H9 (cell line): ENCODE measurements at regions not wholly inside any gene's neighbourhood (a gene's known extent, or its start where the extent isn't known, plus 50 kb on each side); places are given as distances from the start of the nearest gene placed in this dataset.

Experiments
- DNase-seq: peaks from one replicate; pipeline ENCODE4 v3.0.0-alpha.2; 2017
- H2AFZ ChIP-seq: one replicate; pipeline ENCODE4 v1.6.1; 2013; ENCODE audit warnings: mild to moderate bottlenecking, low read length, control low read depth, moderate library complexity
- H2AK5ac ChIP-seq: 2 replicates; pipeline ENCODE4 v1.6.1; 2013; ENCODE audit warnings: low read length, control low read depth, mixed read lengths; ENCODE audit not compliant: insufficient read length
- H2BK120ac ChIP-seq: one replicate; pipeline ENCODE4 v1.6.1; 2013; ENCODE audit warnings: low read depth, mild to moderate bottlenecking, low read length, control low read depth, inconsistent platforms; ENCODE audit not compliant: poor library complexity, severe bottlenecking
- H2BK12ac ChIP-seq: 2 replicates; pipeline ENCODE4 v1.6.1; 2013; ENCODE audit warnings: low read length, control low read depth, mixed read lengths, low read depth; ENCODE audit not compliant: insufficient read length
- H2BK15ac ChIP-seq: 2 replicates; pipeline ENCODE4 v1.6.1; 2013; ENCODE audit warnings: low read depth, low read length, control low read depth
- H2BK20ac ChIP-seq: one replicate; pipeline ENCODE4 v1.6.1; 2013; ENCODE audit warnings: low read depth, mild to moderate bottlenecking, low read length, control low read depth, inconsistent platforms; ENCODE audit not compliant: poor library complexity, severe bottlenecking
- H2BK5ac ChIP-seq: 2 replicates; pipeline ENCODE4 v1.6.1; 2013; ENCODE audit warnings: low read length, control low read depth, mixed read lengths; ENCODE audit not compliant: insufficient read length
- H3K14ac ChIP-seq: 2 replicates; pipeline ENCODE4 v1.6.1; 2013; ENCODE audit warnings: low read length, control low read depth; ENCODE audit not compliant: insufficient read depth
- H3K18ac ChIP-seq: 2 replicates; pipeline ENCODE4 v1.6.1; 2013; ENCODE audit warnings: low read depth, mild to moderate bottlenecking, mixed read lengths, low read length, control low read depth; ENCODE audit not compliant: insufficient read length
- H3K23ac ChIP-seq: 2 replicates; pipeline ENCODE4 v1.6.1; 2013; ENCODE audit warnings: low read length, control low read depth, mixed read lengths, low read depth; ENCODE audit not compliant: insufficient read length
- H3K23me2 ChIP-seq: 2 replicates; pipeline ENCODE4 v1.6.1; 2013; ENCODE audit warnings: low read depth, mild to moderate bottlenecking, mixed read lengths, low read length, control low read depth; ENCODE audit not compliant: insufficient read length, poor library complexity, severe bottlenecking
- H3K27ac ChIP-seq: 2 replicates; pipeline ENCODE4 v1.5.1; 2013; ENCODE audit warnings: low read length, control low read depth, mixed read lengths, low read depth; ENCODE audit not compliant: insufficient read length
- H3K27me3 ChIP-seq: 2 replicates; pipeline ENCODE4 v1.6.1; 2013; ENCODE audit warnings: low read length, control low read depth, inconsistent platforms; ENCODE audit not compliant: insufficient read depth
- H3K4ac ChIP-seq: 2 replicates; pipeline ENCODE4 v1.6.1; 2013; ENCODE audit warnings: low read depth, mild to moderate bottlenecking, control low read depth, inconsistent platforms, low read length, moderate library complexity
- H3K4me1 ChIP-seq: 2 replicates; pipeline ENCODE4 v1.6.1; 2013; ENCODE audit warnings: low read length, control low read depth, inconsistent platforms; ENCODE audit not compliant: insufficient read depth
- H3K4me2 ChIP-seq: 2 replicates; pipeline ENCODE4 v1.6.1; 2013; ENCODE audit warnings: low read length, control low read depth, mixed read lengths; ENCODE audit not compliant: insufficient read length, insufficient read depth
- H3K56ac ChIP-seq: 2 replicates; pipeline ENCODE4 v1.6.1; 2013; ENCODE audit warnings: low read depth, mild to moderate bottlenecking, mixed read lengths, low read length, control low read depth; ENCODE audit not compliant: insufficient read length
- H3K79me1 ChIP-seq: 2 replicates; pipeline ENCODE4 v1.6.1; 2013; ENCODE audit warnings: low read depth, mild to moderate bottlenecking, moderate library complexity, low read length, control low read depth, inconsistent platforms; ENCODE audit not compliant: insufficient read depth, poor library complexity, severe bottlenecking
- H3K79me2 ChIP-seq: 2 replicates; pipeline ENCODE4 v1.6.1; 2013; ENCODE audit warnings: low read length, control low read depth, inconsistent platforms; ENCODE audit not compliant: insufficient read depth
- H3K9ac ChIP-seq: 2 replicates; pipeline ENCODE4 v1.6.1; 2013; ENCODE audit warnings: low read length, control low read depth, mixed read lengths; ENCODE audit not compliant: insufficient read length; ENCODE audit errors: extremely low read depth
- H3K9me3 ChIP-seq: one replicate; pipeline ENCODE4 v1.6.1; 2013; ENCODE audit warnings: low read depth, low read length, inconsistent platforms; ENCODE audit not compliant: control insufficient read depth
- H3T11ph ChIP-seq: one replicate; pipeline ENCODE4 v1.6.1; 2013; ENCODE audit warnings: mild to moderate bottlenecking, low read length, control low read depth, inconsistent platforms
- H4K20me1 ChIP-seq: one replicate; pipeline ENCODE4 v1.6.1; 2013; ENCODE audit not compliant: control insufficient read depth, insufficient read length, insufficient read depth
- H4K5ac ChIP-seq: 2 replicates; pipeline ENCODE4 v1.6.1; 2013; ENCODE audit warnings: low read depth, mild to moderate bottlenecking, mixed read lengths, low read length, control low read depth; ENCODE audit not compliant: insufficient read length
- H4K8ac ChIP-seq: replicated peaks from 2 replicates; pipeline ENCODE4 v1.6.1; 2013; ENCODE audit warnings: low read length, control low read depth, mixed read lengths, low read depth; ENCODE audit not compliant: insufficient read length
- H4K91ac ChIP-seq: 2 replicates; pipeline ENCODE4 v1.6.1; 2013; ENCODE audit warnings: low read depth, mild to moderate bottlenecking, moderate library complexity, mixed read lengths, low read length, control low read depth; ENCODE audit not compliant: insufficient read length
- H3K27ac Mint-ChIP-seq, 3 experiments: 2 replicates in 2 of 3; 3 replicates in 1 of 3; pipeline ENCODE4 v1.8.0; 2020 to 2021; ENCODE audit warnings: mixed read lengths in 3 of 3, mild to moderate bottlenecking in 1 of 3, moderate library complexity in 1 of 3
- H3K27me3 Mint-ChIP-seq: 2 replicates; pipeline ENCODE4 v1.8.0; 2021; ENCODE audit warnings: low read depth, mild to moderate bottlenecking, moderate library complexity, mixed read lengths
- H3K36me3 Mint-ChIP-seq, 3 experiments: 2 replicates in 2 of 3; 3 replicates in 1 of 3; pipeline ENCODE4 v1.8.0; 2020 to 2021; ENCODE audit warnings: low read depth in 3 of 3, mixed read lengths in 3 of 3; ENCODE audit not compliant: insufficient read depth in 1 of 3
- H3K4me1 Mint-ChIP-seq, 2 experiments: 2 replicates each; pipeline ENCODE4 v1.8.0; 2020; ENCODE audit warnings: mixed read lengths in 2 of 2
- H3K4me3 Mint-ChIP-seq, 2 experiments: 2 replicates in 1 of 2; 3 replicates in 1 of 2; pipeline ENCODE4 v1.8.0; 2020 to 2021; ENCODE audit warnings: mild to moderate bottlenecking in 2 of 2, mixed read lengths in 2 of 2, moderate library complexity in 1 of 2
- H3K9me3 Mint-ChIP-seq, 2 experiments: 2 replicates in 1 of 2; 3 replicates in 1 of 2; pipeline ENCODE4 v1.8.0; 2020; ENCODE audit warnings: mild to moderate bottlenecking in 2 of 2, mixed read lengths in 2 of 2, moderate library complexity in 1 of 2
- WGBS: extraction: QIAGEN DNeasy Blood & Tissue Kit; methylation state at CpG from one replicate; pipeline ENCODE4 v1.1.7; 2013; ENCODE audit warnings: missing lambda C conversion rate, low lambda C conversion rate, mixed read lengths; ENCODE audit not compliant: insufficient read length; ENCODE audit errors: extremely low coverage; 5-methylcytosine and 5-hydroxymethylcytosine counted together
- TF ChIP-seq, protein P1 (sequence below): fragments of 200-600 bp; sonication (generic); conservative IDR thresholded peaks from 3 replicates; pipeline ENCODE4 v1.8.0; 2021; ENCODE audit warnings: antibody characterized with exemption, mild to moderate bottlenecking

DNA sequence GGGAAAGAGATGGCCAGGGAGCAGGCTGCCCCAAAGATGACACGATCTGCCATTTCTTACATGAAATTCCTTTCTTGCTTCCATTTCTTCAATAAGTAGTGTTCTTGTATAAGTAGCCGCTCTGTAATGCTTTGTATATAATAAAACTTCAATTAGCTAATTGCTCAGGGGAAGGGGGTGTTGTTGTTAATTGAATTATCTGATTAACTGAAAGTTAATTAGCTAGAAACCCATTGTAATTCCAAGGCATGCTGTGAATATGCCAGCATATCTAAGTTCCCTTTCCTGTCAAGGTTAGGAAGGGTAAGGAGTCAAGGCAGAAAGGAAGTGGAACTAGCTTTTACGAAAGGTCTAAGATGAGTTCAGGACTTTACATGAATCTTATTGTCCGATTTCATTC lies 765.9 kb downstream of the TYW1 start:
- Histone ChIP-seq H3T11ph (no peak overlapping the region), H3K23ac (no peak overlapping the region), H3K79me1 (no peaks in the 10 kb centered on the region), H3K23me2 (no peaks in the 10 kb centered on the region), H3K79me2 (no peaks in the 10 kb centered on the region), H3K9me3 (no peaks in the 10 kb centered on the region), H3K4me2 (no peak overlapping the region), H3K56ac (no peak overlapping the region), H2BK120ac (no peak overlapping the region), H2AK5ac (no peak overlapping the region), H2BK5ac (no peak overlapping the region), H3K9ac (no peak overlapping the region), H4K5ac (no peak overlapping the region), H4K8ac (no peak overlapping the region), H2AFZ (no peak overlapping the region), H3K4ac (no peak overlapping the region), H4K20me1 (no peaks in the 10 kb centered on the region), H3K27me3 (no peaks in the 10 kb centered on the region), H4K91ac (no peak overlapping the region), H3K14ac (no peak overlapping the region), H2BK15ac (no peak overlapping the region), H2BK12ac (no peak overlapping the region), H2BK20ac (no peak overlapping the region), H3K27ac (no peak overlapping the region), H3K4me1 (no peaks in the 10 kb centered on the region), H3K18ac (no peak overlapping the region)
- H3K4me1 Mint-ChIP-seq, result peaks cover 0 to 3% of the 10 kb centered on the region in 2 experiments; a peak in 1 of 4 replicates
- no peak overlapping the region for H3K4me3 Mint-ChIP-seq
- H3K27me3 Mint-ChIP-seq, result no peaks in the 10 kb centered on the region; the same call in 1 of the 2 replicates
- H3K27ac Mint-ChIP-seq, result no peak overlapping the region
- TF ChIP-seq, protein P1, sequence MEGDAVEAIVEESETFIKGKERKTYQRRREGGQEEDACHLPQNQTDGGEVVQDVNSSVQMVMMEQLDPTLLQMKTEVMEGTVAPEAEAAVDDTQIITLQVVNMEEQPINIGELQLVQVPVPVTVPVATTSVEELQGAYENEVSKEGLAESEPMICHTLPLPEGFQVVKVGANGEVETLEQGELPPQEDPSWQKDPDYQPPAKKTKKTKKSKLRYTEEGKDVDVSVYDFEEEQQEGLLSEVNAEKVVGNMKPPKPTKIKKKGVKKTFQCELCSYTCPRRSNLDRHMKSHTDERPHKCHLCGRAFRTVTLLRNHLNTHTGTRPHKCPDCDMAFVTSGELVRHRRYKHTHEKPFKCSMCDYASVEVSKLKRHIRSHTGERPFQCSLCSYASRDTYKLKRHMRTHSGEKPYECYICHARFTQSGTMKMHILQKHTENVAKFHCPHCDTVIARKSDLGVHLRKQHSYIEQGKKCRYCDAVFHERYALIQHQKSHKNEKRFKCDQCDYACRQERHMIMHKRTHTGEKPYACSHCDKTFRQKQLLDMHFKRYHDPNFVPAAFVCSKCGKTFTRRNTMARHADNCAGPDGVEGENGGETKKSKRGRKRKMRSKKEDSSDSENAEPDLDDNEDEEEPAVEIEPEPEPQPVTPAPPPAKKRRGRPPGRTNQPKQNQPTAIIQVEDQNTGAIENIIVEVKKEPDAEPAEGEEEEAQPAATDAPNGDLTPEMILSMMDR, result no peak
- peaks cover 1 to 3% of the 10 kb centered on the region in 2 experiments; a peak in 3 of 5 replicates for H3K9me3 Mint-ChIP-seq
- WGBS, result no CpG with 5 or more reads among the region's 4 CpGs
- H3K36me3 Mint-ChIP-seq, result no peaks in the 10 kb centered on the region; a peak in 1 of 7 replicates
- DNase-seq, result no peak
